Gastrocnemius medialis (tissue), 4 donors: ENCODE measurements at regions not wholly inside any gene's neighbourhood (a gene's known extent, or its start where the extent isn't known, plus 50 kb on each side); places are given as distances from the start of the nearest gene placed in this dataset.

ENCODE experiments used
- ATAC-seq, 2 donors: fragments of 150-250 bp; one replicate each; pipeline ENCODE4 v1.9.1; 2016
- DNase-seq, 2 donors: peaks; one replicate each; pipeline ENCODE4 v3.0.0-alpha.2; 2019
- H3K27ac ChIP-seq, 4 donors: fragments of 200-600 bp; sonication (generic); 1 replicate in 1 of 4; 2 replicates in 3 of 4; pipeline ENCODE4 v1.5.1; 2016 to 2018; ENCODE audit warnings: mild to moderate bottlenecking in 2 of 4, moderate library complexity in 1 of 4
- H3K27me3 ChIP-seq, 3 donors: fragments of 200-600 bp; sonication (generic) in 2 of 3; 1 replicate in 1 of 3; 2 replicates in 2 of 3; pipeline versions ENCODE4 v1.5.1 to v1.6.0; 2016 to 2019; ENCODE audit warnings: mild to moderate bottlenecking in 1 of 3, moderate library complexity in 1 of 3
- H3K36me3 ChIP-seq, 2 donors: fragments of 200-600 bp; sonication (generic) in 1 of 2; one replicate each; pipeline ENCODE4 v1.5.1; 2017 to 2018
- H3K4me1 ChIP-seq, 2 donors: fragments of 200-600 bp; sonication (generic) in 1 of 2; one replicate each; pipeline ENCODE4 v1.5.1; 2016 to 2017; ENCODE audit warnings: mild to moderate bottlenecking in 2 of 2
- H3K4me3 ChIP-seq, 4 donors: fragments of 200-600 bp; sonication (generic) in 3 of 4; 1 replicate in 1 of 4; 2 replicates in 3 of 4; pipeline ENCODE4 v1.5.1; 2016 to 2019; ENCODE audit warnings: mild to moderate bottlenecking in 2 of 4
- H3K9me3 ChIP-seq, 3 donors: fragments of 200-600 bp; sonication (generic) in 2 of 3; 1 replicate in 1 of 3; 2 replicates in 2 of 3; pipeline ENCODE4 v1.5.1; 2016 to 2019
- CTCF ChIP-seq, 5 experiments: fragments of 450-650 bp in 3 of 5; fragments of 200-600 bp in 2 of 5; sonication (generic) in 2 of 5; IDR thresholded peaks in 4 of 5; conservative IDR thresholded peaks in 1 of 5; 1 replicate in 4 of 5; 2 replicates in 1 of 5; pipeline ENCODE4 v1.5.1; 2016 to 2019; ENCODE audit warnings: antibody characterized with exemption in 5 of 5, mild to moderate bottlenecking in 3 of 5, moderate library complexity in 3 of 5
- POLR2A ChIP-seq, 2 donors: fragments of 450-650 bp; IDR thresholded peaks; one replicate each; pipeline ENCODE4 v1.6.1; 2017; ENCODE audit warnings: antibody characterized with exemption in 2 of 2, mild to moderate bottlenecking in 2 of 2, moderate library complexity in 2 of 2
- in situ Hi-C, 4 donors: fragments of 200-750 bp; cut with MboI; loops; one replicate each; pipeline versions ENCODE4 v1.15.0 to v1.8.0; 2017; ENCODE audit warnings: low sequenced_read_pairs in 4 of 4
- intact Hi-C: fragments of 100-400 bp; cut with DNase I; formaldehyde crosslinking; loops from one replicate; pipeline ENCODE4 v1.15.1; 2023; ENCODE audit warnings: low total_unique reads

- H3K36me3 ChIP-seq: no peaks in the 10 kb centered on the region
- no peak for DNase-seq
- H3K4me3 ChIP-seq: no peak overlapping the region
- intact Hi-C loops (no loop called here), in situ Hi-C loops (no loop called here)
- H3K4me1 ChIP-seq: no peaks in the 10 kb centered on the region
- H3K9me3 ChIP-seq: no peaks in the 10 kb centered on the region
- TF ChIP-seq POLR2A (IDR thresholded peaks at IDR 0.05) (no peak), CTCF (IDR thresholded peaks at IDR 0.05 in 4 of 5, conservative IDR thresholded peaks at IDR 0.05 in 1 of 5) (no peak)
- no peak overlapping the region for H3K27ac ChIP-seq
- no peak for ATAC-seq
- no peaks in the 10 kb centered on the region for H3K27me3 ChIP-seq
These were observed 211.0 kb downstream of the PMAIP1 start for GRCh38 chr18:60110836-60111235.

- no peaks in the 10 kb centered on the region for H3K9me3 ChIP-seq
- no peaks in the 10 kb centered on the region for H3K36me3 ChIP-seq
- TF ChIP-seq CTCF (IDR thresholded peaks at IDR 0.05 in 4 of 5, conservative IDR thresholded peaks at IDR 0.05 in 1 of 5) (no peak), POLR2A (IDR thresholded peaks at IDR 0.05) (no peak)
- intact Hi-C loops: no loop called here
- DNase-seq (no peak), ATAC-seq (no peak)
- no peaks in the 10 kb centered on the region for H3K4me1 ChIP-seq
- in situ Hi-C loops: no loop called here
- no peak overlapping the region for H3K27ac ChIP-seq
- no peaks in the 10 kb centered on the region for H3K27me3 ChIP-seq
- H3K4me3 ChIP-seq: no peak overlapping the region
These were observed 201.0 kb downstream of the PMAIP1 start for GRCh38 chr18:60100778-60101177.

- Histone ChIP-seq H3K4me3 (no peak overlapping the region), H3K36me3 (no peaks in the 10 kb centered on the region), H3K27ac (no peak overlapping the region), H3K27me3 (no peaks in the 10 kb centered on the region), H3K4me1 (no peaks in the 10 kb centered on the region), H3K9me3 (no peaks in the 10 kb centered on the region)
- ATAC-seq (no peak), DNase-seq (no peak)
- TF ChIP-seq POLR2A (IDR thresholded peaks at IDR 0.05): no peak
- TF ChIP-seq CTCF (IDR thresholded peaks at IDR 0.05 in 4 of 5, conservative IDR thresholded peaks at IDR 0.05 in 1 of 5): no peak
- in situ Hi-C loops: no loop called here
- intact Hi-C loops: no loop called here
These were observed 199.9 kb downstream of the PMAIP1 start for GRCh38 chr18:60099709-60100108.

GRCh38 chr18:60096428-60096827 lies 196.6 kb downstream of the PMAIP1 start:
- intact Hi-C loops: no loop called here
- H3K27me3 ChIP-seq: no peaks in the 10 kb centered on the region
- H3K27ac ChIP-seq: no peak overlapping the region
- TF ChIP-seq POLR2A (IDR thresholded peaks at IDR 0.05): no peak
- TF ChIP-seq CTCF (IDR thresholded peaks at IDR 0.05 in 4 of 5, conservative IDR thresholded peaks at IDR 0.05 in 1 of 5): no peak
- in situ Hi-C loops: no loop called here
- DNase-seq: no peak
- H3K36me3 ChIP-seq: no peaks in the 10 kb centered on the region
- no peaks in the 10 kb centered on the region for H3K4me1 ChIP-seq
- no peak overlapping the region for H3K4me3 ChIP-seq
- no peak for ATAC-seq
- H3K9me3 ChIP-seq: no peaks in the 10 kb centered on the region

GRCh38 chr18:60092073-60092472 lies 192.3 kb downstream of the PMAIP1 start:
- in situ Hi-C loops: no loop called here
- TF ChIP-seq POLR2A (IDR thresholded peaks at IDR 0.05) (no peak), CTCF (IDR thresholded peaks at IDR 0.05 in 4 of 5, conservative IDR thresholded peaks at IDR 0.05 in 1 of 5) (no peak)
- Histone ChIP-seq H3K27ac (no peak overlapping the region), H3K9me3 (no peaks in the 10 kb centered on the region), H3K4me1 (no peaks in the 10 kb centered on the region), H3K27me3 (no peaks in the 10 kb centered on the region), H3K36me3 (no peaks in the 10 kb centered on the region), H3K4me3 (no peak overlapping the region)
- intact Hi-C loops: no loop called here
- no peak for DNase-seq
- ATAC-seq: no peak
